PC-3 (cell line): ENCODE measurements at regions not wholly inside any gene's neighbourhood (a gene's known extent, or its start where the extent isn't known, plus 50 kb on each side); places are given as distances from the start of the nearest gene placed in this dataset.
A peak's percentile ranks its signal among the peaks of the same experiment; 100 is the strongest.

Source experiments
- ATAC-seq: fragments of 200-7000 bp; cut with Tn5 transposase; 2 replicates; pipeline ENCODE4 v1.9.1; 2020; ENCODE audit warnings: mild to moderate bottlenecking, moderate library complexity
- BruUV-seq: library from RNA; stranded (reverse); fragments of 400-500 nt; replicated peaks from 2 replicates; lab custom pipeline; 2021; lab: Mats Ljungman, UMichigan
- CTCF ChIA-PET: fragments of 300-600 bp; sonication (Branson Sonifier 250); formaldehyde crosslinking; loops from one replicate; lab custom pipeline; 2022; ENCODE audit warnings: antibody characterized with exemption; lab: Charles Lee
- POLR2A ChIA-PET: fragments of 300-600 bp; sonication (Branson Sonifier 250); formaldehyde crosslinking; loops from one replicate; lab custom pipeline; 2022; ENCODE audit warnings: antibody characterized with exemption; ENCODE audit not compliant: unreplicated experiment; lab: Charles Lee
- DNase-seq: peaks from one replicate; pipeline ENCODE4 v3.0.0-alpha.2; 2015
- H2AFZ ChIP-seq: fragments of 300-600 bp; sonication (generic); 2 replicates; pipeline ENCODE4 v1.6.0; 2016; ENCODE audit warnings: antibody characterized with exemption, low read length
- H3F3A ChIP-seq: fragments of 300-600 bp; sonication (generic); one replicate; pipeline ENCODE4 v1.6.0; 2017; ENCODE audit warnings: antibody characterized with exemption, low read length, control low read depth, mild to moderate bottlenecking; ENCODE audit not compliant: unreplicated experiment
- H3K27ac ChIP-seq: fragments of 300-600 bp; sonication (generic); 2 replicates; pipeline ENCODE4 v1.5.1; 2016; ENCODE audit warnings: mild to moderate bottlenecking, low read length
- H3K27me3 ChIP-seq: fragments of 300-600 bp; sonication (generic); 2 replicates; pipeline ENCODE4 v1.6.1; 2016; ENCODE audit warnings: low read length, mixed read lengths
- H3K36me3 ChIP-seq: fragments of 300-600 bp; sonication (generic); 2 replicates; pipeline ENCODE4 v1.6.1; 2016; ENCODE audit warnings: low read depth, mixed run types, low read length, mixed read lengths
- H3K4me1 ChIP-seq: fragments of 300-600 bp; sonication (generic); 2 replicates; pipeline ENCODE4 v1.5.1; 2016; ENCODE audit warnings: low read length; ENCODE audit not compliant: insufficient read depth
- H3K4me2 ChIP-seq: fragments of 300-600 bp; sonication (generic); 2 replicates; pipeline ENCODE4 v1.6.0; 2016; ENCODE audit warnings: low read length
- H3K4me3 ChIP-seq: fragments of 300-600 bp; sonication (generic); 2 replicates; pipeline ENCODE4 v1.5.1; 2016; ENCODE audit warnings: mild to moderate bottlenecking, low read length, mixed read lengths
- H3K79me2 ChIP-seq: fragments of 300-600 bp; sonication (generic); 2 replicates; pipeline ENCODE4 v1.6.1; 2017; ENCODE audit warnings: low read length, mixed read lengths
- H3K9ac ChIP-seq: fragments of 300-600 bp; sonication (generic); 2 replicates; pipeline ENCODE4 v1.6.0; 2016; ENCODE audit warnings: mild to moderate bottlenecking, low read length
- H3K9me2 ChIP-seq: fragments of 300-600 bp; sonication (generic); replicated peaks from 2 replicates; pipeline ENCODE4 v1.6.1; 2016; ENCODE audit warnings: mixed run types, low read length, mixed read lengths
- H3K9me3 ChIP-seq: fragments of 300-600 bp; sonication (generic); 2 replicates; pipeline ENCODE4 v1.6.1; 2016; ENCODE audit warnings: low read length, mixed read lengths
- H4K20me1 ChIP-seq: fragments of 300-600 bp; sonication (generic); 2 replicates; pipeline ENCODE4 v1.6.1; 2016; ENCODE audit warnings: low read length, mixed read lengths
- EZH2 ChIP-seq: fragments of 300-600 bp; sonication (generic); IDR thresholded peaks from one replicate; pipeline ENCODE4 v1.6.1; 2017; ENCODE audit warnings: antibody characterized with exemption, mild to moderate bottlenecking, low read length; ENCODE audit not compliant: unreplicated experiment
- EZH2phosphoT487 ChIP-seq: fragments of 300-600 bp; sonication (generic); IDR thresholded peaks from 2 replicates; pipeline ENCODE4 v1.6.1; 2018; ENCODE audit warnings: mild to moderate bottlenecking, antibody characterized with exemption, low read length, borderline replicate concordance
- intact Hi-C: fragments of 100-400 bp; cut with micrococcal nuclease; formaldehyde crosslinking; loops from 2 replicates; pipeline ENCODE4 v1.9.0; 2023
- TF ChIP-seq, protein P1 (sequence below): fragments of 300-600 bp; sonication (generic); conservative IDR thresholded peaks from 2 replicates; pipeline ENCODE4 v1.5.1; 2017; ENCODE audit warnings: antibody characterized with exemption, low read depth, mild to moderate bottlenecking, low read length

DNA sequence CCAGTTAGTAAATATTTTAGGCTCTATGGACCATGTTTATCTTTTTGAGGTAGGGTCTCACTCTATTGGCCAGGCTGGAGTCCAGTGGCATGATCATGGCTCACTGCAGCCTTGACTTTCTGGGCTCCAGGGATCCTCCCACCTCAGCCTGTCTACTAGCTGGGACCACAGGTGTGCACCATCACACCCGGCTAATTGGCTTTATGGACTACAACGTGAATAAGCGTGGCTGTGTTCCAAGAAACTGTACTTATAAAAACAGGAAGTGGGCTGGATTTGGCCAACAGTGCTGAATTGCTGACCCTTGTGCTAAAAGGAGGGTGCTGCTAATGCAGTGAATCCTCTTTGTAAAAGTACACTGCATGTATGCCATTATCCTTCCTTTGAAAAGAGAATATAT, 111.7 kb upstream of the CDK13 start:
- DNase-seq (peak; percentile 31), ATAC-seq (no peak)
- intact Hi-C loops, result loop anchor here (10.0 kb wide), 1 partner anchor 254 kb away; no protein-coding TSS in a partner anchor
- ChIA-PET CTCF (no interaction called here), POLR2A (no interaction called here)
- no peak overlapping the region for H3K27ac ChIP-seq
- H2AFZ ChIP-seq, result no peak overlapping the region
- no TSS peak for BruUV-seq
- H3K9me2 ChIP-seq, result no peaks in the 10 kb centered on the region
- H4K20me1 ChIP-seq, result no peaks in the 10 kb centered on the region
- no peaks in the 10 kb centered on the region for H3K79me2 ChIP-seq
- no peak for TF ChIP-seq EZH2
- TF ChIP-seq EZH2phosphoT487, result no peak
- TF ChIP-seq, protein P1, sequence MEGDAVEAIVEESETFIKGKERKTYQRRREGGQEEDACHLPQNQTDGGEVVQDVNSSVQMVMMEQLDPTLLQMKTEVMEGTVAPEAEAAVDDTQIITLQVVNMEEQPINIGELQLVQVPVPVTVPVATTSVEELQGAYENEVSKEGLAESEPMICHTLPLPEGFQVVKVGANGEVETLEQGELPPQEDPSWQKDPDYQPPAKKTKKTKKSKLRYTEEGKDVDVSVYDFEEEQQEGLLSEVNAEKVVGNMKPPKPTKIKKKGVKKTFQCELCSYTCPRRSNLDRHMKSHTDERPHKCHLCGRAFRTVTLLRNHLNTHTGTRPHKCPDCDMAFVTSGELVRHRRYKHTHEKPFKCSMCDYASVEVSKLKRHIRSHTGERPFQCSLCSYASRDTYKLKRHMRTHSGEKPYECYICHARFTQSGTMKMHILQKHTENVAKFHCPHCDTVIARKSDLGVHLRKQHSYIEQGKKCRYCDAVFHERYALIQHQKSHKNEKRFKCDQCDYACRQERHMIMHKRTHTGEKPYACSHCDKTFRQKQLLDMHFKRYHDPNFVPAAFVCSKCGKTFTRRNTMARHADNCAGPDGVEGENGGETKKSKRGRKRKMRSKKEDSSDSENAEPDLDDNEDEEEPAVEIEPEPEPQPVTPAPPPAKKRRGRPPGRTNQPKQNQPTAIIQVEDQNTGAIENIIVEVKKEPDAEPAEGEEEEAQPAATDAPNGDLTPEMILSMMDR, result no peak
- no peak overlapping the region for H3K4me2 ChIP-seq
- H3K9me3 ChIP-seq, result no peaks in the 10 kb centered on the region
- H3K9ac ChIP-seq, result no peak overlapping the region
- H3K27me3 ChIP-seq, result no peaks in the 10 kb centered on the region
- no peaks in the 10 kb centered on the region; the same call in 1 of the 2 replicates for H3K4me1 ChIP-seq
- no peaks in the 10 kb centered on the region for H3F3A ChIP-seq
- no peak overlapping the region for H3K4me3 ChIP-seq
- H3K36me3 ChIP-seq, result no peaks in the 10 kb centered on the region

DNA sequence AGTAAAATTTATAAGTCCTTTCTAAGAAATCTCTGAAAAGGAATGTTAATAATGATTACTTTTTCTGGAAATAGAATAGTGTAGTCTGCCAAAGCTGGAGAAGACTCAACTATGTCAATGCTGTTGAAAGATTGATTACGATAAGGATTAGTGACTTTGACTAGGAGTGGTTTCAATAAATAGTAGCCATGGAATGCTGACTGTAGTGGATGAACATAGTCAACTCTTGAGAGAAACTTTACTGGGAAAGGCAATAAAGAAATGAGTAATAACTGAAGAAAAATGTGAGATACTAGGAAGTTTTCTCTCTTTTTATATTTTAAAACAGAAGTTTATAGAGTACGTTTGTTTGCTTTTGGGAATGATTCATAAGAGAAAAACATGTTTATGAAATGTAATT, 105.0 kb upstream of the CDK13 start:
- DNase-seq, result peak; percentile 76
- no peaks in the 10 kb centered on the region for H3F3A ChIP-seq
- H3K4me2 ChIP-seq, result peak overlapping the region; percentile 12; the same call in 1 of the 2 replicates
- POLR2A ChIA-PET, result no interaction called here
- no peaks in the 10 kb centered on the region for H3K27me3 ChIP-seq
- no peaks in the 10 kb centered on the region for H4K20me1 ChIP-seq
- H3K36me3 ChIP-seq, result no peaks in the 10 kb centered on the region
- BruUV-seq, result no TSS peak
- no peak overlapping the region for H3K27ac ChIP-seq
- H3K9me3 ChIP-seq, result no peaks in the 10 kb centered on the region
- no peak for TF ChIP-seq EZH2phosphoT487
- no peak for TF ChIP-seq EZH2
- TF ChIP-seq, protein P1, result no peak
- H3K4me1 ChIP-seq, result peaks cover 13% of the 10 kb centered on the region; the same call in 1 of the 2 replicates
- H3K9me2 ChIP-seq, result no peaks in the 10 kb centered on the region
- CTCF ChIA-PET, result no interaction called here
- no peak overlapping the region for H3K9ac ChIP-seq
- H2AFZ ChIP-seq, result no peak overlapping the region
- no peaks in the 10 kb centered on the region for H3K79me2 ChIP-seq
- no peak overlapping the region for H3K4me3 ChIP-seq
- intact Hi-C loops, result no loop called here
- peak; percentile 95 for ATAC-seq

DNA sequence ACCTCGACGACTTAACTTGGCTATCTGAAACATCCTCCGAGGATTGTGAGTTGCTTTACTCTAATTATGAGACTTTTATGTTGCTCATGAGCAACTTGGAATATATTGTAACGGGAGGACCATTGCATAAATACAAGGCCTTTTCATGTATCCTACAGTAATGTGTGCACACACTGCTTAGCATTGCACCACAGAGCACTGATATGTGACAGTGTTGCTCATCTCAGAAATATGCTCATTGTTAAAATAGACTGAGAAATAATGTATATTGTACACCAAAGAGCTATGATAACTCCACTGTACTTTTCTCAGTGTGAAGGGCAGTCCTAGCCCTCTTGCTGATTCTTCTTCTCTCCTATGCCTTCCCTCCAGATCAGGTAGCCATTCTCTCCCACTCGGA, 102.8 kb upstream of the CDK13 start:
- ATAC-seq (no peak), DNase-seq (no peak)
- Histone ChIP-seq H3K4me1 (peaks cover 13% of the 10 kb centered on the region; the same call in 1 of the 2 replicates), H3K9me3 (no peaks in the 10 kb centered on the region), H3F3A (no peaks in the 10 kb centered on the region), H3K9me2 (no peaks in the 10 kb centered on the region), H2AFZ (no peak overlapping the region), H3K79me2 (no peaks in the 10 kb centered on the region), H4K20me1 (no peaks in the 10 kb centered on the region), H3K4me2 (no peak overlapping the region), H3K9ac (no peak overlapping the region), H3K27me3 (no peaks in the 10 kb centered on the region), H3K4me3 (no peak overlapping the region), H3K36me3 (no peaks in the 10 kb centered on the region), H3K27ac (no peak overlapping the region)
- ChIA-PET CTCF (no interaction called here), POLR2A (no interaction called here)
- BruUV-seq, result no TSS peak
- intact Hi-C loops, result no loop called here
- TF ChIP-seq EZH2phosphoT487, result no peak
